ENCODE measurements at regions not wholly inside any gene's neighbourhood (a gene's known extent, or its start where the extent isn't known, plus 50 kb on each side); places are given as distances from the start of the nearest gene placed in this dataset.

DNA sequence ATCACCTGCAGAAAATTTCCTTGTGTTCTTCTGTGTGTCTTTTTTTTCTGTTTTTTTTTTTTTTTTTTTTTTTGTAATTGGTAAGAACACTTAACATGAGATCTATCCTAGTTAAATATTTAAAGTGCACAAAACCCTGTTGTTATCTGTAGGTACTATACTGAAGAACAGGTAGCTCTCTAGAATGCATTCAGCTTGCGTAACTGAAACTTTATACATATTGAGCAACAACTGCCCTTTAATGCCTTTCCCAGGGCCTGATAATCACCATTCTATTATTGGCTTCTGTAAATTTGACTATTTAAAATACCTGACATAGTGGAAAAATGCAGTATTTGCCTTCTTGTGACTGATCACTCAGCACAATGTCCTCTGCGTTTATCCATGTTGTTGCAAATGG, 701.8 kb downstream of the SUCLG1 start:
- no peak for DNase-seq
- no peak overlapping the region for H3K4me3 ChIP-seq
- H3K27me3 ChIP-seq = no peaks in the 10 kb centered on the region
- TF ChIP-seq, protein P1, sequence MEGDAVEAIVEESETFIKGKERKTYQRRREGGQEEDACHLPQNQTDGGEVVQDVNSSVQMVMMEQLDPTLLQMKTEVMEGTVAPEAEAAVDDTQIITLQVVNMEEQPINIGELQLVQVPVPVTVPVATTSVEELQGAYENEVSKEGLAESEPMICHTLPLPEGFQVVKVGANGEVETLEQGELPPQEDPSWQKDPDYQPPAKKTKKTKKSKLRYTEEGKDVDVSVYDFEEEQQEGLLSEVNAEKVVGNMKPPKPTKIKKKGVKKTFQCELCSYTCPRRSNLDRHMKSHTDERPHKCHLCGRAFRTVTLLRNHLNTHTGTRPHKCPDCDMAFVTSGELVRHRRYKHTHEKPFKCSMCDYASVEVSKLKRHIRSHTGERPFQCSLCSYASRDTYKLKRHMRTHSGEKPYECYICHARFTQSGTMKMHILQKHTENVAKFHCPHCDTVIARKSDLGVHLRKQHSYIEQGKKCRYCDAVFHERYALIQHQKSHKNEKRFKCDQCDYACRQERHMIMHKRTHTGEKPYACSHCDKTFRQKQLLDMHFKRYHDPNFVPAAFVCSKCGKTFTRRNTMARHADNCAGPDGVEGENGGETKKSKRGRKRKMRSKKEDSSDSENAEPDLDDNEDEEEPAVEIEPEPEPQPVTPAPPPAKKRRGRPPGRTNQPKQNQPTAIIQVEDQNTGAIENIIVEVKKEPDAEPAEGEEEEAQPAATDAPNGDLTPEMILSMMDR (IDR thresholded peaks at IDR 0.05) = no peak
- no peak for TF ChIP-seq POLR2A (IDR thresholded peaks at IDR 0.05)
- H3K27ac ChIP-seq = no peak overlapping the region
- H3K9me3 ChIP-seq = no peaks in the 10 kb centered on the region
- H3K4me1 ChIP-seq = no peaks in the 10 kb centered on the region
- H3K36me3 ChIP-seq = no peaks in the 10 kb centered on the region

DNA sequence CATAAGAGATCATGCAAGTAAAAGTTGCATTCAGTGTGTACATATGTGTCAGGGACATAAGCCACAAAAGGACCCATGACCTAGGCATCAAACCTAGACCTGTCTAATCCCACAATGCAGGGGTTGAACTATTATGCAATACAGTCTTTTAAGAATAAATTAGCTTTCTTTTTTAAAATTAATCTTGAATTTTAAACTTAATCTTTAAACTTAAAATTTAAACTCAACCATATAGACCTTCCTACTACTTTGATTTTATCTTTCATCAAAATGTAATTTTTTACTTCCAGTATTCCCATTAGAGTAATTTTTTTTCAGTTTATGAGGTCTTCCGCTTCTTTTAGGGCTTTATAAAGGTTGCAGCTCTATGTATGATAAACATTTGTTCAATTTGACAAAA, 702.9 kb downstream of the SUCLG1 start:
- no peaks in the 10 kb centered on the region for H3K36me3 ChIP-seq
- no peak overlapping the region for H3K4me3 ChIP-seq
- no peak overlapping the region for H3K27ac ChIP-seq
- DNase-seq = no peak
- no peaks in the 10 kb centered on the region for H3K9me3 ChIP-seq
- H3K27me3 ChIP-seq = no peaks in the 10 kb centered on the region
- TF ChIP-seq, protein P1 (IDR thresholded peaks at IDR 0.05) = no peak
- TF ChIP-seq POLR2A (IDR thresholded peaks at IDR 0.05) = no peak
- no peaks in the 10 kb centered on the region for H3K4me1 ChIP-seq

DNA sequence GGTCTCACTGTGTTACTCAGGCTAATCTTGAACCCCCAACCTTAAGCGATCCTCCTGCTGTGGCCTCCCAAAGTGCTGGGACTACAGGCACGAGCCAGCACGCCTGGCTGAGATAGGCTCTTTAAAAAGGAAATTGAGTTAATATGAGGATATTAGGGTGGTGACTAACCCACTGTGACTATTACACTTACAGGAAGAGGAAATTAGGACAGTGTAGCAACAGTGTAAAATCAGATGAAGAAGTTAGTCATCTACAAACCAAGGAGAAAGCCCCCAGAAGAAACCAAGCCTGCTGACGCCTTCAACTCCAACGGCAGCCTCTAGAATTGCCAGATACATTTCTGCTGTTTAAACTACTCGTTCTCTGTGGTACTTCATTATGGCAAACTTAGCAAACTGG, 711.9 kb downstream of the SUCLG1 start:
- Histone ChIP-seq H3K9me3 (no peaks in the 10 kb centered on the region), H3K27ac (no peak overlapping the region), H3K4me1 (no peaks in the 10 kb centered on the region), H3K27me3 (no peaks in the 10 kb centered on the region), H3K36me3 (no peaks in the 10 kb centered on the region), H3K4me3 (no peak overlapping the region)
- no peak for TF ChIP-seq POLR2A (IDR thresholded peaks at IDR 0.05)
- TF ChIP-seq, protein P1 (IDR thresholded peaks at IDR 0.05) = no peak
- DNase-seq = no peak

DNA sequence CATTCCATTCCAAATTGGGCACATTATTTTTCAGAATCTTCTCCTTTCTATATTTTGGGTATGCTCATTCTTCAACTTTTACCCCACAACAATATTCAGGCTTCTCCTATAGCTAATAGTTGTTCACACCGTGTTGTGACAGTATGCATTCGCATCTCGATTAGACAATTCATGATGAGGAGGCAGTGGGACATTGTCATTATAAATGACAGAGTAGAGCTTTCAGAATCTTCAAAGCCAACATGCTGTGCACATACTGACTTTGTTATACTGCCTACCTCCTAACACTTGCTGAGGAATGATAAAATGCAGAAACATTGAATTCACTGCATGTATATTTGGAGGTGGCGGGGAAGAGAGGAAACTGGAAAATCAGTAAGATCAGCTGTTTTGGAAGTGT, 714.2 kb downstream of the SUCLG1 start:
- Histone ChIP-seq H3K27ac (no peak overlapping the region), H3K9me3 (no peaks in the 10 kb centered on the region), H3K4me3 (no peak overlapping the region), H3K36me3 (no peaks in the 10 kb centered on the region), H3K4me1 (no peaks in the 10 kb centered on the region), H3K27me3 (no peaks in the 10 kb centered on the region)
- TF ChIP-seq, protein P1 (IDR thresholded peaks at IDR 0.05) = no peak
- no peak for TF ChIP-seq POLR2A (IDR thresholded peaks at IDR 0.05)
- DNase-seq = no peak

DNA sequence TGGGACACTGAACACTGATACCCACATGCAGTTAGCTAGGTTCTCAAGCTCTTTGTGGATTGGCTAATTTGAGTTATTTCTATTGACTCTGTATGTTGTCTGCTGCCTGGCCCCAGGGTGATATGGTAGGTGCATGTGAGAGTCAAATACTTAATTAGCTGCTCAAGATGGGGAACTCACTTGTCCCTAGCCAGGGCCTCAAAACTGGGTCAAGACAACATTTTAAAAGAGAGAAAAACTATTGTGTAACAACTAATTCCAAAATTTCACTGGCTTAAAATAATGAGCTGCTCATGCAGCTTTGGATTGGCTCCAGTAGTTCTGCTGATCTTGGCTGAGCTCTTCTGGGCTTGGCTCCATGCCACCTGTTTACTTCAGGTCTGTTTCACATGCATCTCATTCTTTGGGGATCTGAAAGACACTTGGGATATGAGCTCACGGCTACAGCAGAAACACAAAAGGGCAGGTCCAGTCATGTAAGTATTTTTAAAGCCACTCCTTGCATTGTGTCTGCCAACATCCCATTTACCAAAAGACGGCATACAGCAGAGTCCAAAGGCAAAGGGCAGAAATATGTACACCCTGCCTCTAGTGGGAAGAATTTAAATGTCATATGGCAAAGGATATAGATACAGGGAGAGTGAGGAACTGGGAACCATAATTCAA, 716.8 kb downstream of the SUCLG1 start:
- Histone ChIP-seq H3K27ac (no peak overlapping the region), H3K36me3 (no peaks in the 10 kb centered on the region), H3K4me1 (no peaks in the 10 kb centered on the region), H3K4me3 (no peak overlapping the region), H3K9me3 (no peaks in the 10 kb centered on the region), H3K27me3 (no peaks in the 10 kb centered on the region)
- DNase-seq = no peak
- TF ChIP-seq, protein P1 (IDR thresholded peaks at IDR 0.05) = no peak
- no peak for TF ChIP-seq POLR2A (IDR thresholded peaks at IDR 0.05)

DNA sequence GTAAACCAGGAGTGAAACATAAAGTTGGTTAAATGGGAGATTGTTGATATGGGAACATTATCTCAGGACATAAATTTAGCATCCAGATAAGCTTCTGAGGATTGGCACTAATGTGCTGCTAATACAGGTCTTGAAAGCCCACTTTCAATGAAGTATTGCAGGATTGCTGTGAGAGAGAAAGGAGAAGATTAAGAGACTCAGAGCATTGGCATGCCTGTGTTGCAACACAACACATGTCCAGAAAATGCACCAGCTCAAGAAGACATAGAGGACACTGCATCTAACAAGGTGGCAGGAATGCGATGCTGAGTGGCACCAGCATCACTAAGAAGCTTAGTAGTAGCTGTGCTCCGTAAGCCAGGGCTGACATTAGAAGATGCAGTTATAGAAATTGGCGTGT, 728.9 kb downstream of the SUCLG1 start:
- no peaks in the 10 kb centered on the region for H3K36me3 ChIP-seq
- DNase-seq = no peak
- H3K27me3 ChIP-seq = no peaks in the 10 kb centered on the region
- H3K27ac ChIP-seq = no peak overlapping the region
- no peak overlapping the region for H3K4me3 ChIP-seq
- no peak for TF ChIP-seq POLR2A (IDR thresholded peaks at IDR 0.05)
- TF ChIP-seq, protein P1 (IDR thresholded peaks at IDR 0.05) = no peak
- H3K4me1 ChIP-seq = no peaks in the 10 kb centered on the region
- no peaks in the 10 kb centered on the region for H3K9me3 ChIP-seq
